Spleen (tissue), 7 donors: ENCODE measurements at regions not wholly inside any gene's neighbourhood (a gene's known extent, or its start where the extent isn't known, plus 50 kb on each side); places are given as distances from the start of the nearest gene placed in this dataset.

Experiments
- POLR2A ChIP-seq, 3 donors: fragments of 450-650 bp; IDR thresholded peaks; one replicate each; pipeline ENCODE4 v1.5.1; 2017; ENCODE audit warnings: antibody characterized with exemption in 3 of 3, mild to moderate bottlenecking in 1 of 3
- POLR2AphosphoS5 ChIP-seq, 3 donors: sonication (generic); formaldehyde crosslinking; IDR thresholded peaks; one replicate each; pipeline ENCODE4 v1.5.1; 2017; ENCODE audit warnings: antibody characterized with exemption in 3 of 3
- TF ChIP-seq, protein P1 (sequence below), 11 experiments: fragments of 200-600 bp in 7 of 11; fragments of 450-650 bp in 4 of 11; sonication (generic) in 4 of 11; IDR thresholded peaks in 8 of 11; conservative IDR thresholded peaks in 3 of 11; 1 replicate in 7 of 11; 2 replicates in 4 of 11; pipeline versions ENCODE4 v1.4.0 to v1.8.0; 2016 to 2021; ENCODE audit warnings: antibody characterized with exemption in 11 of 11, inconsistent platforms in 4 of 11, mild to moderate bottlenecking in 1 of 11
- donor health status: DM: no; HTN: no; CAD: no; lungs with moderate emphysema.
- donor health status: DM: no; HTN: no; CAD: no.
- donor health status: DM: no; HTN: no; CAD: no.

DNA sequence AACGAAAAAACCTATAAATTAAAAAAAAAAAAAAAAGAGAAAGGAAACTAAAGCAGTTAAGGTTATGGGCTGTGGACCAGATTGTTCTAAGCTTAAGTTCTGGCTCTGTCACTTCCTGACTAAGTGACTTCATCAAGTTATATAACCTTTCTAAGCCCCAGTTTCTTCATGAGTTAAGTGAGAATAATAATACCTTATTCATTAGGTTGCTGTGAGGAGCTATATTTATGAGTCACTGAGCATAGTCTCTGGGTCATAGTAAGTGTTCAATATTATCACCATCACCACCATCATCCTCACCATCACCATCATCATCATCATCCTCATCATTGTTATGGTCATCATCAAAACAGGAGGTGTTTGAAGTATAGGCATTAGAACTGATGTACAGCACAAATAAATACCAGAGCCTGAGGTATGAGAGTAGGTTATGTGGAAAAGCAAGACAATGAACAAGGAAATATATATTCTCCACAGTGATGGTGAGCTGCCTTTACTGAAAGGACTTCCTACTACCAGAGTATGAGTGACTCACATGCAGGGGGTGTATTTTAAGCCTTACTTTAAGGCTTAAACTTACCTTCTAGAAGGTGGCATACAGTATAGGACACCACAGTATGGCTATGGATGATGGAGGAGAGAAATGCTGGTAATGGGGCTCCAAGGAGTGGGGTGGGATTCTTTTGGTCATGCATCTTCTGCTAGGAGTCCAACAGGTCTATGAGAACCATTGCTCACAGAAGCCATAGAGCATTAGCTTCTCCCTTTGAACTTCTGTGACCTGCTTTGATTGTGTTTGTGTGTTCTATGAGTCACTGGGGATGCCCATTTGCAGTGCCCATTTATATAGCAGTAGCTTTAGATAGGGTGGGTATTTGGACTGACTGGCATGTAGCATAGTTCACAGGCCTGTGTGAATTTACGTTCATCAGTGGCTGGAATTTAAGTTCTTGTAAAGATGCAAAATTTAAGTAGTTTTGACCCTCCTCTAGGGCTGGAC lies 104.4 kb downstream of the KLF5 start:
- no peak for TF ChIP-seq POLR2AphosphoS5 (IDR thresholded peaks at IDR 0.05)
- TF ChIP-seq, protein P1, sequence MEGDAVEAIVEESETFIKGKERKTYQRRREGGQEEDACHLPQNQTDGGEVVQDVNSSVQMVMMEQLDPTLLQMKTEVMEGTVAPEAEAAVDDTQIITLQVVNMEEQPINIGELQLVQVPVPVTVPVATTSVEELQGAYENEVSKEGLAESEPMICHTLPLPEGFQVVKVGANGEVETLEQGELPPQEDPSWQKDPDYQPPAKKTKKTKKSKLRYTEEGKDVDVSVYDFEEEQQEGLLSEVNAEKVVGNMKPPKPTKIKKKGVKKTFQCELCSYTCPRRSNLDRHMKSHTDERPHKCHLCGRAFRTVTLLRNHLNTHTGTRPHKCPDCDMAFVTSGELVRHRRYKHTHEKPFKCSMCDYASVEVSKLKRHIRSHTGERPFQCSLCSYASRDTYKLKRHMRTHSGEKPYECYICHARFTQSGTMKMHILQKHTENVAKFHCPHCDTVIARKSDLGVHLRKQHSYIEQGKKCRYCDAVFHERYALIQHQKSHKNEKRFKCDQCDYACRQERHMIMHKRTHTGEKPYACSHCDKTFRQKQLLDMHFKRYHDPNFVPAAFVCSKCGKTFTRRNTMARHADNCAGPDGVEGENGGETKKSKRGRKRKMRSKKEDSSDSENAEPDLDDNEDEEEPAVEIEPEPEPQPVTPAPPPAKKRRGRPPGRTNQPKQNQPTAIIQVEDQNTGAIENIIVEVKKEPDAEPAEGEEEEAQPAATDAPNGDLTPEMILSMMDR (IDR thresholded peaks at IDR 0.05 in 8 of 11, conservative IDR thresholded peaks at IDR 0.05 in 3 of 11), result no peak
- no peak for TF ChIP-seq POLR2A (IDR thresholded peaks at IDR 0.05)
